Liver (tissue), 8 donors: ENCODE measurements at regions not wholly inside any gene's neighbourhood (a gene's known extent, or its start where the extent isn't known, plus 50 kb on each side); places are given as distances from the start of the nearest gene placed in this dataset.

Experiments
- DNase-seq: peaks from one replicate; pipeline ENCODE4 v3.0.0-alpha.2; 2017; ENCODE audit warnings: low spot score
- H3K27ac ChIP-seq, 2 donors: one replicate each; pipeline ENCODE4 v1.7.0; 2013; ENCODE audit warnings: inconsistent platforms in 2 of 2, low read length in 2 of 2, control low read depth in 1 of 2, low read depth in 1 of 2, mild to moderate bottlenecking in 1 of 2
- H3K27me3 ChIP-seq, 4 donors: one replicate each; pipeline versions ENCODE4 v1.6.1 to v1.7.0; 2013; ENCODE audit warnings: low read length in 3 of 4, inconsistent platforms in 1 of 4, mild to moderate bottlenecking in 1 of 4, moderate library complexity in 1 of 4; ENCODE audit not compliant: control insufficient read depth in 4 of 4, insufficient read depth in 4 of 4
- H3K36me3 ChIP-seq, 4 donors: one replicate each; pipeline versions ENCODE4 v1.6.1 to v1.7.0; 2013; ENCODE audit warnings: low read length in 3 of 4, mild to moderate bottlenecking in 3 of 4, low read depth in 1 of 4, moderate library complexity in 1 of 4; ENCODE audit not compliant: control insufficient read depth in 4 of 4, insufficient read depth in 3 of 4
- H3K4me1 ChIP-seq, 4 donors: one replicate each; pipeline versions ENCODE4 v1.6.1 to v1.7.0; 2013; ENCODE audit warnings: low read length in 3 of 4, mild to moderate bottlenecking in 3 of 4, moderate library complexity in 1 of 4; ENCODE audit not compliant: control insufficient read depth in 4 of 4, insufficient read depth in 4 of 4
- H3K4me3 ChIP-seq, 3 donors: one replicate each; pipeline versions ENCODE4 v1.6.1 to v1.7.0; 2013; ENCODE audit warnings: low read length in 3 of 3, control low read depth in 1 of 3, low read depth in 1 of 3, mild to moderate bottlenecking in 1 of 3
- H3K9ac ChIP-seq, 2 donors: one replicate each; pipeline ENCODE4 v1.7.0; 2013; ENCODE audit warnings: low read length in 2 of 2, mild to moderate bottlenecking in 2 of 2, moderate library complexity in 2 of 2, control low read depth in 1 of 2, low read depth in 1 of 2
- H3K9me3 ChIP-seq, 4 donors: one replicate each; pipeline versions ENCODE4 v1.6.1 to v1.7.0; 2013; ENCODE audit warnings: low read length in 3 of 4; ENCODE audit not compliant: control insufficient read depth in 4 of 4
- ATF3 ChIP-seq: IDR thresholded peaks from 2 replicates; pipeline ENCODE4 v1.6.1; 2016; ENCODE audit warnings: antibody characterized with exemption
- CTCF ChIP-seq: fragments of 150-350 bp; IDR thresholded peaks from 2 replicates; pipeline ENCODE4 v1.5.1; 2017; ENCODE audit warnings: improper control_type of control experiment, low read depth, low read length; ENCODE audit not compliant: missing input control
- EGR1 ChIP-seq, 2 donors: IDR thresholded peaks; 2 replicates each; pipeline ENCODE4 v1.6.1; 2016 to 2018; ENCODE audit warnings: antibody characterized with exemption in 2 of 2, low read depth in 2 of 2
- FOXA1 ChIP-seq: IDR thresholded peaks from 2 replicates; pipeline ENCODE4 v1.6.1; 2016; ENCODE audit warnings: antibody characterized with exemption
- FOXA2 ChIP-seq: IDR thresholded peaks from 2 replicates; pipeline ENCODE4 v1.6.1; 2016; ENCODE audit warnings: antibody characterized with exemption
- GABPA ChIP-seq, 2 donors: IDR thresholded peaks in 1 of 2; conservative IDR thresholded peaks in 1 of 2; 2 replicates each; pipeline ENCODE4 v1.6.1; 2016; ENCODE audit warnings: antibody characterized with exemption in 2 of 2, mild to moderate bottlenecking in 1 of 2, moderate library complexity in 1 of 2
- HNF4A ChIP-seq, 2 donors: conservative IDR thresholded peaks; 2 replicates each; pipeline ENCODE4 v1.6.1; 2016; ENCODE audit warnings: antibody characterized with exemption in 2 of 2, mild to moderate bottlenecking in 2 of 2
- HNF4G ChIP-seq: IDR thresholded peaks from 2 replicates; pipeline ENCODE4 v1.6.1; 2016; ENCODE audit warnings: antibody characterized with exemption
- JUND ChIP-seq, 2 donors: IDR thresholded peaks; 2 replicates each; pipeline ENCODE4 v1.6.1; 2016; ENCODE audit warnings: antibody characterized with exemption in 2 of 2
- MAX ChIP-seq: IDR thresholded peaks from 2 replicates; pipeline ENCODE4 v1.6.1; 2016; ENCODE audit warnings: antibody characterized with exemption
- NR2F2 ChIP-seq: IDR thresholded peaks from 2 replicates; pipeline ENCODE4 v1.6.1; 2016; ENCODE audit warnings: antibody characterized with exemption
- RAD21 ChIP-seq, 2 donors: IDR thresholded peaks; 2 replicates each; pipeline ENCODE4 v1.6.1; 2016; ENCODE audit warnings: antibody characterized with exemption in 2 of 2, mild to moderate bottlenecking in 2 of 2
- REST ChIP-seq: IDR thresholded peaks from 2 replicates; pipeline ENCODE4 v1.6.1; 2016; ENCODE audit warnings: antibody characterized with exemption, mild to moderate bottlenecking
- RXRA ChIP-seq, 2 donors: IDR thresholded peaks; 2 replicates each; pipeline ENCODE4 v1.6.1; 2017 to 2018; ENCODE audit warnings: antibody characterized with exemption in 2 of 2, mild to moderate bottlenecking in 1 of 2
- SP1 ChIP-seq: IDR thresholded peaks from 2 replicates; pipeline ENCODE4 v1.6.1; 2018; ENCODE audit warnings: antibody characterized with exemption, mild to moderate bottlenecking
- TAF1 ChIP-seq: conservative IDR thresholded peaks from 2 replicates; pipeline ENCODE4 v1.6.1; 2016; ENCODE audit warnings: antibody characterized with exemption, mild to moderate bottlenecking
- YY1 ChIP-seq: IDR thresholded peaks from 2 replicates; pipeline ENCODE4 v1.6.1; 2016; ENCODE audit warnings: antibody characterized with exemption, mild to moderate bottlenecking
- ZBTB33 ChIP-seq: IDR thresholded peaks from 2 replicates; pipeline ENCODE4 v1.6.1; 2016; ENCODE audit warnings: antibody characterized with exemption
- WGBS: extraction: QIAGEN DNeasy Blood & Tissue Kit; methylation state at CpG from one replicate; pipeline ENCODE4 v1.1.7; 2013; 5-methylcytosine and 5-hydroxymethylcytosine counted together
- donor health status: healthy.
- donor health status: healthy.
- donor health status: healthy.
- donor health status: healthy.
- donor health status: healthy.

- 77% methylated on average over 8 of the region's 8 CpGs for WGBS
- Histone ChIP-seq H3K9ac (no peak overlapping the region), H3K4me3 (no peak overlapping the region), H3K4me1 (no peaks in the 10 kb centered on the region), H3K36me3 (no peaks in the 10 kb centered on the region), H3K9me3 (no peaks in the 10 kb centered on the region), H3K27me3 (no peaks in the 10 kb centered on the region), H3K27ac (no peak overlapping the region)
- TF ChIP-seq ATF3, result no peak
- no peak for TF ChIP-seq GABPA (IDR thresholded peaks at IDR 0.05 in 1 of 2, conservative IDR thresholded peaks at IDR 0.05 in 1 of 2)
- TF ChIP-seq FOXA1, result no peak
- no peak for TF ChIP-seq ZBTB33
- no peak for TF ChIP-seq CTCF
- TF ChIP-seq SP1, result no peak
- no peak for TF ChIP-seq TAF1
- no peak for TF ChIP-seq RXRA (IDR thresholded peaks at IDR 0.05)
- no peak for TF ChIP-seq JUND (IDR thresholded peaks at IDR 0.05)
- no peak for TF ChIP-seq RAD21 (IDR thresholded peaks at IDR 0.05)
- no peak for TF ChIP-seq FOXA2
- TF ChIP-seq EGR1 (IDR thresholded peaks at IDR 0.05; ENCODE audit: low read depth in 2 of 2), result no peak
- TF ChIP-seq HNF4G, result no peak
- no peak for TF ChIP-seq MAX
- no peak for TF ChIP-seq NR2F2
- no peak for TF ChIP-seq HNF4A (conservative IDR thresholded peaks at IDR 0.05)
- no peak for TF ChIP-seq REST
- TF ChIP-seq YY1, result no peak
- DNase-seq, result no peak
These were observed 457.5 kb downstream of the ENC1 start for GRCh38 chr5:74183041-74183440.

GRCh38 chr5:74182603-74183002 is 457.9 kb downstream of the ENC1 start:
- H3K4me1 ChIP-seq, result no peaks in the 10 kb centered on the region
- no peak overlapping the region for H3K9ac ChIP-seq
- H3K9me3 ChIP-seq, result no peaks in the 10 kb centered on the region
- no peak for TF ChIP-seq TAF1
- no peak for TF ChIP-seq RAD21 (IDR thresholded peaks at IDR 0.05)
- no peak for TF ChIP-seq GABPA (IDR thresholded peaks at IDR 0.05 in 1 of 2, conservative IDR thresholded peaks at IDR 0.05 in 1 of 2)
- no peak for TF ChIP-seq REST
- no peak for TF ChIP-seq YY1
- no peak for TF ChIP-seq HNF4G
- WGBS, result 77% methylated on average over 6 of the region's 6 CpGs
- no peaks in the 10 kb centered on the region for H3K27me3 ChIP-seq
- no peak overlapping the region for H3K27ac ChIP-seq
- no peak overlapping the region for H3K4me3 ChIP-seq
- DNase-seq, result no peak
- H3K36me3 ChIP-seq, result no peaks in the 10 kb centered on the region
